ENCODE measurements at regions not wholly inside any gene's neighbourhood (a gene's known extent, or its start where the extent isn't known, plus 50 kb on each side); places are given as distances from the start of the nearest gene placed in this dataset.

DNA sequence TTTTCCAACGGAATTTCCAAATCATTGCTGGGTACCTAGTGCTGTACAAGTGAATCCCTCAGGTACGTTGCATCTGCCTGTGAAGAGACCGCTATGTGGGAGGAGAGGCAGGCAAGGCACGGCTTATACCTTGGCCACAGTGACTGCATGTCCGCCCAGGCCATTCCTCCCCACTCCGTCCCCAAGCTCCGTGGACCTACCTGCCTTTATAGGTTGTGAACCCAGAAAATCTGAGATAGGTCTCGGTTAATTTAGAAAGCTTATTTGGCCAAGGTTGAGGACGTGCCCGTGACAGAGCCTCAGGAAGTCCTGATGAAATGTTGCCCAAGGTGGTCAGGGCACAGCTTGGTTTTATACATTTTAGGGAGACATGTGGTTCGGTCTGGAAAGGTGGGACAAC is 218.5 kb upstream of the TSHZ3 start:
- Histone ChIP-seq H2AFZ (ENCODE audit: low read depth, low read length) (no peak overlapping the region), H3K4me2 (ENCODE audit: low read length) (no peak overlapping the region), H3K79me2 (ENCODE audit: insufficient read depth, low read length) (no peaks in the 10 kb centered on the region), H3K27me3 (ENCODE audit: insufficient read depth, low read length) (no peaks in the 10 kb centered on the region), H3K9ac (ENCODE audit: low read length) (no peak overlapping the region), H4K20me1 (ENCODE audit: insufficient read depth, low read length) (no peaks in the 10 kb centered on the region), H3K9me3 (ENCODE audit: insufficient read depth, low read depth, low read length) (no peaks in the 10 kb centered on the region), H3K27ac (ENCODE audit: low read depth, low read length) (no peak overlapping the region), H3K4me1 (ENCODE audit: insufficient read depth, low read length) (no peaks in the 10 kb centered on the region), H3K36me3 (ENCODE audit: insufficient read depth, low read length) (no peaks in the 10 kb centered on the region), H3K4me3 (ENCODE audit: insufficient read depth, low read depth, low read length) (no peak overlapping the region)
- H3K9me3 Mint-ChIP-seq (ENCODE audit: unreplicated experiment): peaks cover 1% of the 10 kb centered on the region
- TF ChIP-seq, protein P1, sequence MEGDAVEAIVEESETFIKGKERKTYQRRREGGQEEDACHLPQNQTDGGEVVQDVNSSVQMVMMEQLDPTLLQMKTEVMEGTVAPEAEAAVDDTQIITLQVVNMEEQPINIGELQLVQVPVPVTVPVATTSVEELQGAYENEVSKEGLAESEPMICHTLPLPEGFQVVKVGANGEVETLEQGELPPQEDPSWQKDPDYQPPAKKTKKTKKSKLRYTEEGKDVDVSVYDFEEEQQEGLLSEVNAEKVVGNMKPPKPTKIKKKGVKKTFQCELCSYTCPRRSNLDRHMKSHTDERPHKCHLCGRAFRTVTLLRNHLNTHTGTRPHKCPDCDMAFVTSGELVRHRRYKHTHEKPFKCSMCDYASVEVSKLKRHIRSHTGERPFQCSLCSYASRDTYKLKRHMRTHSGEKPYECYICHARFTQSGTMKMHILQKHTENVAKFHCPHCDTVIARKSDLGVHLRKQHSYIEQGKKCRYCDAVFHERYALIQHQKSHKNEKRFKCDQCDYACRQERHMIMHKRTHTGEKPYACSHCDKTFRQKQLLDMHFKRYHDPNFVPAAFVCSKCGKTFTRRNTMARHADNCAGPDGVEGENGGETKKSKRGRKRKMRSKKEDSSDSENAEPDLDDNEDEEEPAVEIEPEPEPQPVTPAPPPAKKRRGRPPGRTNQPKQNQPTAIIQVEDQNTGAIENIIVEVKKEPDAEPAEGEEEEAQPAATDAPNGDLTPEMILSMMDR (IDR thresholded peaks at IDR 0.05; ENCODE audit: insufficient read depth, low read depth, low read length): no peak
- TF ChIP-seq EZH2 (IDR thresholded peaks at IDR 0.05; ENCODE audit: insufficient read depth, low read length): no peak
- DNase-seq (ENCODE audit: low read depth) (no peak), FAIRE-seq (no peak)
- H3K36me3 Mint-ChIP-seq (ENCODE audit: low read depth, unreplicated experiment): no peaks in the 10 kb centered on the region
- no peak overlapping the region for H3K4me3 Mint-ChIP-seq (ENCODE audit: unreplicated experiment)
- H3K27ac Mint-ChIP-seq (ENCODE audit: unreplicated experiment): no peak overlapping the region
- H3K27me3 Mint-ChIP-seq (ENCODE audit: low read depth, unreplicated experiment): peaks cover 13% of the 10 kb centered on the region
- no peaks in the 10 kb centered on the region for H3K4me1 Mint-ChIP-seq (ENCODE audit: low read depth, unreplicated experiment)

DNA sequence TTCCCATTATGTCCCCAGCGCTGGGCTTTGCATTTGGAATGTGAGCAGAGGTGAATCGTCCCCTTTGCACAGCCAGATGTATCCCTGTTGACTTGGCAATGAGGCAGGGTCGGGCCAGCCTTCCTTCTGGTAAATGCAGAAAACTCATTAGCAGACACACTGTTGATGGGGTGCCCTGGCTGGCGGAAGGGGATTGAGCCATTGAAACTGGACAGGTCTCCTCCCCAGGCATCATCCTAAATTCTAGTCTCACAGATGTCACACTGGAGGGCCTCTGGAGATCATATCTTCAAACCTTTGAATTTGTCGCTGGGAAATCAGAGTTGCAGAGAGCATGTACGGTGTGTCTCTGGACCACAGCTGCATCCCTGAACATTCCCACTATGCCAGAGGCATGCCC is 219.5 kb upstream of the TSHZ3 start:
- Mint-ChIP-seq H3K27ac (ENCODE audit: unreplicated experiment) (no peak overlapping the region), H3K36me3 (ENCODE audit: low read depth, unreplicated experiment) (no peaks in the 10 kb centered on the region), H3K4me1 (ENCODE audit: low read depth, unreplicated experiment) (no peaks in the 10 kb centered on the region), H3K27me3 (ENCODE audit: low read depth, unreplicated experiment) (peaks cover 18% of the 10 kb centered on the region), H3K4me3 (ENCODE audit: unreplicated experiment) (no peak overlapping the region), H3K9me3 (ENCODE audit: unreplicated experiment) (no peaks in the 10 kb centered on the region)
- Histone ChIP-seq H4K20me1 (ENCODE audit: insufficient read depth, low read length) (no peaks in the 10 kb centered on the region), H3K36me3 (ENCODE audit: insufficient read depth, low read length) (no peaks in the 10 kb centered on the region), H3K27me3 (ENCODE audit: insufficient read depth, low read length) (no peaks in the 10 kb centered on the region), H3K9ac (ENCODE audit: low read length) (no peak overlapping the region), H2AFZ (ENCODE audit: low read depth, low read length) (no peak overlapping the region), H3K4me1 (ENCODE audit: insufficient read depth, low read length) (no peaks in the 10 kb centered on the region), H3K9me3 (ENCODE audit: insufficient read depth, low read depth, low read length) (no peaks in the 10 kb centered on the region), H3K27ac (ENCODE audit: low read depth, low read length) (no peak overlapping the region), H3K79me2 (ENCODE audit: insufficient read depth, low read length) (no peaks in the 10 kb centered on the region), H3K4me3 (ENCODE audit: insufficient read depth, low read depth, low read length) (no peak overlapping the region), H3K4me2 (ENCODE audit: low read length) (no peak overlapping the region)
- FAIRE-seq (no peak), DNase-seq (ENCODE audit: low read depth) (no peak)
- no peak for TF ChIP-seq EZH2 (IDR thresholded peaks at IDR 0.05; ENCODE audit: insufficient read depth, low read length)
- TF ChIP-seq, protein P1 (IDR thresholded peaks at IDR 0.05; ENCODE audit: insufficient read depth, low read depth, low read length): no peak

DNA sequence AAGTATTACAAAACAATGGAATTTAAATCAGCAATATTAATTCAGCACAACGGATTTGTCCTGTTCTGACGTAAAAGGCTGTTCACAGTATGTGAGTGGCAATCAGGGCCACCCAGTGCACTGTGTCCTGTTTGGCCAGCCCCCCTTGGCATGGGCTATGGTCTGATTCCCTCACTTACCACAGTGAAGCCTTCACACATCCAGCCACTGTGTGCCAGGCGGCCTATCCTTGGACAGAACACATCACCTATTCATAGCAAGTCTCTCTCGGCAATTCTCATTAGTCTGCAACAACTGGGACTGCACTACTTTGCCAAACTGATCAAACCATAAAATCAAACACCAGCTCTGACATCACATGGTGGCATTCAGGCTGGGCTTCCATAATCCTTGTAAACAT is 221.5 kb upstream of the TSHZ3 start:
- FAIRE-seq (no peak), DNase-seq (ENCODE audit: low read depth) (no peak)
- Mint-ChIP-seq H3K4me3 (ENCODE audit: unreplicated experiment) (no peak overlapping the region), H3K9me3 (ENCODE audit: unreplicated experiment) (no peaks in the 10 kb centered on the region), H3K36me3 (ENCODE audit: low read depth, unreplicated experiment) (no peaks in the 10 kb centered on the region), H3K27ac (ENCODE audit: unreplicated experiment) (no peak overlapping the region), H3K4me1 (ENCODE audit: low read depth, unreplicated experiment) (no peaks in the 10 kb centered on the region), H3K27me3 (ENCODE audit: low read depth, unreplicated experiment) (peaks cover 25% of the 10 kb centered on the region)
- H3K27ac ChIP-seq (ENCODE audit: low read depth, low read length): no peak overlapping the region
- H4K20me1 ChIP-seq (ENCODE audit: insufficient read depth, low read length): no peaks in the 10 kb centered on the region
- H3K4me3 ChIP-seq (ENCODE audit: insufficient read depth, low read depth, low read length): no peak overlapping the region
- no peak overlapping the region for H3K9ac ChIP-seq (ENCODE audit: low read length)
- no peaks in the 10 kb centered on the region for H3K79me2 ChIP-seq (ENCODE audit: insufficient read depth, low read length)
- H3K36me3 ChIP-seq (ENCODE audit: insufficient read depth, low read length): no peaks in the 10 kb centered on the region
- no peaks in the 10 kb centered on the region for H3K9me3 ChIP-seq (ENCODE audit: insufficient read depth, low read depth, low read length)
- no peak overlapping the region for H2AFZ ChIP-seq (ENCODE audit: low read depth, low read length)
- no peaks in the 10 kb centered on the region for H3K4me1 ChIP-seq (ENCODE audit: insufficient read depth, low read length)
- peaks cover 4% of the 10 kb centered on the region for H3K27me3 ChIP-seq (ENCODE audit: insufficient read depth, low read length)
- no peak for TF ChIP-seq EZH2 (IDR thresholded peaks at IDR 0.05; ENCODE audit: insufficient read depth, low read length)
- TF ChIP-seq, protein P1 (IDR thresholded peaks at IDR 0.05; ENCODE audit: insufficient read depth, low read depth, low read length): no peak
- no peak overlapping the region for H3K4me2 ChIP-seq (ENCODE audit: low read length)

Data from astrocyte (in vitro differentiated cells and primary cell).